ENCODE measurements at regions not wholly inside any gene's neighbourhood (a gene's known extent, or its start where the extent isn't known, plus 50 kb on each side); places are given as distances from the start of the nearest gene placed in this dataset.

DNA sequence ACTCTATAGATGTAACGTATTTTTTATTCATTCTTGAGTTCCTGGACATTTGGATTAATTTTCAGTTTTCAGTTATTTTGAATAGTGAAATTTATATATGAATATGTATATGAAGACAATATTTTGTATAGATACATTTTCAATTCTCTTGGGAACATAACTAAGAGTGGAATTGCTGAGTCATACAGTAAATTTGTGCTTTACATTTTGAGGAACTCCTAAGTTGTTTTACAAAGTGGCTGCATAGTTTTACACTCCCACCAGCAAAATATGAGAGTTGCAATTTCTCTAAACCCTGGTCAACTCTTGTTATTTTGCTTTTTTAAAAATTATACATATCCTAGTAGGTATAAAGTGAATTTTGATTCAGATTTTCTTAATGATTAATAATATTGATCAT is 1838.6 kb upstream of the SEL1L start:
- TF ChIP-seq, protein P1, sequence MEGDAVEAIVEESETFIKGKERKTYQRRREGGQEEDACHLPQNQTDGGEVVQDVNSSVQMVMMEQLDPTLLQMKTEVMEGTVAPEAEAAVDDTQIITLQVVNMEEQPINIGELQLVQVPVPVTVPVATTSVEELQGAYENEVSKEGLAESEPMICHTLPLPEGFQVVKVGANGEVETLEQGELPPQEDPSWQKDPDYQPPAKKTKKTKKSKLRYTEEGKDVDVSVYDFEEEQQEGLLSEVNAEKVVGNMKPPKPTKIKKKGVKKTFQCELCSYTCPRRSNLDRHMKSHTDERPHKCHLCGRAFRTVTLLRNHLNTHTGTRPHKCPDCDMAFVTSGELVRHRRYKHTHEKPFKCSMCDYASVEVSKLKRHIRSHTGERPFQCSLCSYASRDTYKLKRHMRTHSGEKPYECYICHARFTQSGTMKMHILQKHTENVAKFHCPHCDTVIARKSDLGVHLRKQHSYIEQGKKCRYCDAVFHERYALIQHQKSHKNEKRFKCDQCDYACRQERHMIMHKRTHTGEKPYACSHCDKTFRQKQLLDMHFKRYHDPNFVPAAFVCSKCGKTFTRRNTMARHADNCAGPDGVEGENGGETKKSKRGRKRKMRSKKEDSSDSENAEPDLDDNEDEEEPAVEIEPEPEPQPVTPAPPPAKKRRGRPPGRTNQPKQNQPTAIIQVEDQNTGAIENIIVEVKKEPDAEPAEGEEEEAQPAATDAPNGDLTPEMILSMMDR (IDR thresholded peaks at IDR 0.05) = no peak
- Mint-ChIP-seq H3K4me1 (ENCODE audit: unreplicated experiment) (peaks cover 21% of the 10 kb centered on the region), H3K36me3 (ENCODE audit: unreplicated experiment) (no peaks in the 10 kb centered on the region), H3K27ac (ENCODE audit: unreplicated experiment) (no peak overlapping the region), H3K9me3 (ENCODE audit: unreplicated experiment) (peaks cover 7% of the 10 kb centered on the region), H3K27me3 (ENCODE audit: unreplicated experiment) (no peaks in the 10 kb centered on the region), H3K4me3 (ENCODE audit: unreplicated experiment) (no peak overlapping the region)
- no peak for DNase-seq (ENCODE audit: extremely low spot score, unreplicated experiment)

DNA sequence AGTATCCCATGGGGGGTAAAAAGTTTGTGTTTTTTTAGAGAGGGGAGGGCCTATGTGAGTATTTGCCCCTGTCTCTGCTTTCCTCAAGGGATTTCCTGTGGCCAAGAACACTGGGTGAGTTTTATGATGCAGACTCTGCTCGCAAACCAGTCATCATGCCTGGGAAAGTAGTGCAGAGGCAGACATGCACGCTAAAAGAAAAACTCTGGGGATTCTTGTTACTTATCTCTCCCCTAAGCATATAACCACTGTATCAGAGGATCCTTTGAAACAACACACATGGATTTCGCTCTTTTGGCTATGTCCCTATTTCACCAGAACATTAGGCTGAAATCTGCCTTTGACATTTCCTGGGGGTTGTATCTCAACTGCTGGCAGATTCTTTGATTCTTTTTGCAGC is 1845.8 kb upstream of the SEL1L start:
- TF ChIP-seq, protein P1 (IDR thresholded peaks at IDR 0.05) = no peak
- H3K4me1 Mint-ChIP-seq (ENCODE audit: unreplicated experiment) = peaks cover 18% of the 10 kb centered on the region
- no peak overlapping the region for H3K4me3 Mint-ChIP-seq (ENCODE audit: unreplicated experiment)
- no peak for DNase-seq (ENCODE audit: extremely low spot score, unreplicated experiment)
- H3K27me3 Mint-ChIP-seq (ENCODE audit: unreplicated experiment) = no peaks in the 10 kb centered on the region
- peaks cover 7% of the 10 kb centered on the region for H3K9me3 Mint-ChIP-seq (ENCODE audit: unreplicated experiment)
- no peaks in the 10 kb centered on the region for H3K36me3 Mint-ChIP-seq (ENCODE audit: unreplicated experiment)
- peak overlapping the region; percentile 13 for H3K27ac Mint-ChIP-seq (ENCODE audit: unreplicated experiment)

DNA sequence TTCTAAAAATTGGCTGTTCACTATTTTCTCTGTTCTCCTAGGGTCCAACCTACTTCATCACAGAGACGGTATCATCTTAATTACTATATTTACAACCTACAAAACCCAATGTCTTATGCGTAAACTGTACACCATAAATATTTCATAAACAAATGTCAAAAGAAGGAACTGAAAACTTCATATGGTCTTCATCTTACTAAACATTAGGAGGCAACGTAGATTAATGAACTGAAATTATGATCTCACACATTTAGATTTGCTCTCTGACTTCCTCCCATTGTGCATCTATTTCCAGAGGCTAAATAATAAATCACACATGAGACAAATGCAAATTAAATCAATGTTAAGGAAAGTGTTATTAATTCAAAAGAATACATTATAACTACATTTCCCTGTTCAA is 1850.6 kb upstream of the SEL1L start:
- Mint-ChIP-seq H3K4me1 (ENCODE audit: unreplicated experiment) (peaks cover 20% of the 10 kb centered on the region), H3K27me3 (ENCODE audit: unreplicated experiment) (no peaks in the 10 kb centered on the region), H3K27ac (ENCODE audit: unreplicated experiment) (no peak overlapping the region), H3K4me3 (ENCODE audit: unreplicated experiment) (no peak overlapping the region), H3K36me3 (ENCODE audit: unreplicated experiment) (no peaks in the 10 kb centered on the region), H3K9me3 (ENCODE audit: unreplicated experiment) (peaks cover 5% of the 10 kb centered on the region)
- TF ChIP-seq, protein P1 (IDR thresholded peaks at IDR 0.05) = no peak
- no peak for DNase-seq (ENCODE audit: extremely low spot score, unreplicated experiment)

DNA sequence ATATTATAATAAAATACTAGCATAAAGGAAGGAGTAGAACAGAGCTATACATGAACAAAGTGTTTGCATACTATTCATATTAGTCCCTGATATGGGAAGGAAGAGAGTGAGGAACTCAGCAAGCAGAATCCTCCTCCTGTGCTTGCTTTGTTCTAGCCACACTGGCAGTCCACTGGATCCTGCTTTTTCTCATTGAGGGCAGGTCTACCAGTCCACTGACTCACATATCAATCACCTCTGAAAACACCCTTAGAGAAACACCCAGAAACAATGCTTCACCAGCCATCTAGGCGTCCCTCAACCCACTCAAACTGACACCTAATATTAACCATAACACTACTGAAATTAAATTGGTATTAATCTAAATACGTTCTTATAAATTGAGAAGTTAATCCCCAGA is 1861.7 kb upstream of the SEL1L start:
- TF ChIP-seq, protein P1 (IDR thresholded peaks at IDR 0.05) = no peak
- no peaks in the 10 kb centered on the region for H3K27me3 Mint-ChIP-seq (ENCODE audit: unreplicated experiment)
- H3K9me3 Mint-ChIP-seq (ENCODE audit: unreplicated experiment) = no peaks in the 10 kb centered on the region
- no peak for DNase-seq (ENCODE audit: extremely low spot score, unreplicated experiment)
- no peak overlapping the region for H3K27ac Mint-ChIP-seq (ENCODE audit: unreplicated experiment)
- no peak overlapping the region for H3K4me3 Mint-ChIP-seq (ENCODE audit: unreplicated experiment)
- no peaks in the 10 kb centered on the region for H3K36me3 Mint-ChIP-seq (ENCODE audit: unreplicated experiment)
- H3K4me1 Mint-ChIP-seq (ENCODE audit: unreplicated experiment) = peaks cover 2% of the 10 kb centered on the region

DNA sequence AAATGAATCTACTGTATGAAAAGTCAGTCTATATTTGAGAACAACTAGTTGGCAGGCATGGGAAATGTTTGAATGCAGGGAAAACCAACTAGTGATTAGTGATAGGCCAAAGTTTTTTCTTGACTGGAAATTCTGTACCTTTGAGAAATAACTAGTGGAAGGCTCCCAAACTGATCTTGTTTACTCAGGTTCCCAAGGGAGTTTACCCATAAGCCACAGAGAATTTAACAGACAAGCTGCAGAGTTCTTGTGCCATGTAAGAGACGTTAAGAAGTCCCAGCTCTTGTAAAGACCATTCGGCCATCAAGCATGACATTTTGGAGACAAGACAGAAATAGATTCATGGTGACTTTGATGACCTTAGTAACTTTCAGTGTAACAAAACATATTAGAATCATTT is 1882.8 kb upstream of the SEL1L start:
- Mint-ChIP-seq H3K36me3 (ENCODE audit: unreplicated experiment) (no peaks in the 10 kb centered on the region), H3K4me1 (ENCODE audit: unreplicated experiment) (peaks cover 8% of the 10 kb centered on the region), H3K4me3 (ENCODE audit: unreplicated experiment) (no peak overlapping the region), H3K27ac (ENCODE audit: unreplicated experiment) (no peak overlapping the region), H3K9me3 (ENCODE audit: unreplicated experiment) (no peaks in the 10 kb centered on the region), H3K27me3 (ENCODE audit: unreplicated experiment) (no peaks in the 10 kb centered on the region)
- no peak for DNase-seq (ENCODE audit: extremely low spot score, unreplicated experiment)
- TF ChIP-seq, protein P1 (IDR thresholded peaks at IDR 0.05) = no peak

Data from osteocyte (in vitro differentiated cells).